ENCODE measurements at regions not wholly inside any gene's neighbourhood (a gene's known extent, or its start where the extent isn't known, plus 50 kb on each side); places are given as distances from the start of the nearest gene placed in this dataset.

GRCh38 chr10:3588346-3588745 is 196.7 kb downstream of the KLF6 start:
- no peak overlapping the region for H3K9ac ChIP-seq (ENCODE audit: low read depth, low read length)
- dilution Hi-C loops (cut with HindIII; ENCODE audit: low sequenced_read_pairs, unreplicated experiment), result no loop called here
- no peak overlapping the region for H3K18ac ChIP-seq (ENCODE audit: low read depth, low read length)
- H2BK20ac ChIP-seq (ENCODE audit: low read depth, low read length), result no peak overlapping the region
- H2BK15ac ChIP-seq (ENCODE audit: low read depth, low read length), result no peak overlapping the region
- H4K91ac ChIP-seq (ENCODE audit: insufficient read depth, low read depth, low read length), result no peak overlapping the region
- H3K27me3 ChIP-seq (ENCODE audit: control insufficient read depth, insufficient read depth, low read length), result no peaks in the 10 kb centered on the region
- no peak overlapping the region for H3K4me3 ChIP-seq (ENCODE audit: insufficient read depth, low read depth, low read length)
- H3K36me3 ChIP-seq (ENCODE audit: control insufficient read depth, insufficient read depth, low read length), result no peaks in the 10 kb centered on the region
- H3K23ac ChIP-seq (ENCODE audit: low read depth, low read length), result no peak overlapping the region
- H2AK5ac ChIP-seq (ENCODE audit: low read depth, low read length), result no peak overlapping the region
- no peak overlapping the region for H2BK5ac ChIP-seq (ENCODE audit: low read depth, low read length, poor library complexity, severe bottlenecking)
- no peaks in the 10 kb centered on the region for H3K4me1 ChIP-seq (ENCODE audit: control insufficient read depth, insufficient read depth, low read length)
- no peak overlapping the region for H3K14ac ChIP-seq (replicated peaks; ENCODE audit: low read depth, low read length)
- H3K9me3 ChIP-seq (ENCODE audit: control insufficient read depth, insufficient read depth, low read length), result no peaks in the 10 kb centered on the region
- no peak overlapping the region for H2AK9ac ChIP-seq (replicated peaks; ENCODE audit: low read depth, low read length, poor library complexity)
- TF ChIP-seq CEBPB (IDR thresholded peaks at IDR 0.05; ENCODE audit: low read depth, low read length) (no peak), MAFK (IDR thresholded peaks at IDR 0.05; ENCODE audit: low read depth, low read length) (no peak), MXI1 (IDR thresholded peaks at IDR 0.05; ENCODE audit: borderline replicate concordance, low read depth, low read length) (no peak), MAZ (IDR thresholded peaks at IDR 0.05; ENCODE audit: borderline replicate concordance, low read depth, low read length) (no peak)
- ChIA-PET CTCF (no interaction called here), POLR2A (ENCODE audit: unreplicated experiment) (no interaction called here)
- no peak overlapping the region for H2AFZ ChIP-seq (replicated peaks; ENCODE audit: low read length, poor library complexity)
- H3K9me1 ChIP-seq (ENCODE audit: insufficient read depth, low read length), result no peaks in the 10 kb centered on the region
- H4K8ac ChIP-seq (ENCODE audit: low read depth in 2 of 2, low read length in 2 of 2), result no peak overlapping the region
- no peak overlapping the region for H3K56ac ChIP-seq (ENCODE audit: extremely low read depth, insufficient read depth, low read length)
- intact Hi-C loops (cut with micrococcal nuclease), result no loop called here
- ATAC-seq (ENCODE audit: low read depth) (no peak), DNase-seq (no peak)
- no peak overlapping the region for H4K5ac ChIP-seq (ENCODE audit: low read depth, low read length)
- H3K4me2 ChIP-seq (ENCODE audit: low read depth, low read length), result no peak overlapping the region
- BruUV-seq (replicated peaks), result no TSS peak
- WGBS, 2 experiments (ENCODE audit: extremely low coverage in 2 of 2, insufficient read length in 1 of 2), result no CpG with 5 or more reads among the region's 7 CpGs
- no peak overlapping the region for H3K4ac ChIP-seq (ENCODE audit: low read depth, low read length)
- no peaks in the 10 kb centered on the region for H4K20me1 ChIP-seq (ENCODE audit: insufficient read depth, low read length)
- in situ Hi-C loops (cut with MboI; ENCODE audit: low sequenced_read_pairs), result no loop called here
- no peak overlapping the region for H3K27ac ChIP-seq (ENCODE audit: insufficient read depth, low read length)
- no peaks in the 10 kb centered on the region for H3K79me1 ChIP-seq (ENCODE audit: low read depth in 1 of 2, low read length in 2 of 2)
- H2BK120ac ChIP-seq (ENCODE audit: low read depth, low read length), result no peak overlapping the region
